Stomach smooth muscle (tissue), 2 donors: ENCODE measurements at regions not wholly inside any gene's neighbourhood (a gene's known extent, or its start where the extent isn't known, plus 50 kb on each side); places are given as distances from the start of the nearest gene placed in this dataset.
"Not testable (repeated sequence)": the region's sequence is repeated elsewhere in the genome, so short reads cannot be mapped to it uniquely, and the experiment has no call there.

Experiments used
- H3K27ac ChIP-seq: one replicate; pipeline ENCODE4 v1.7.0; 2013; ENCODE audit warnings: mild to moderate bottlenecking, low read length, inconsistent platforms
- H3K27me3 ChIP-seq, 2 donors: one replicate each; pipeline ENCODE4 v1.7.0; 2013; ENCODE audit warnings: low read length in 2 of 2; ENCODE audit not compliant: insufficient read depth in 2 of 2, control insufficient read depth in 1 of 2
- H3K36me3 ChIP-seq, 2 donors: one replicate each; pipeline ENCODE4 v1.7.0; 2013; ENCODE audit warnings: low read length in 2 of 2; ENCODE audit not compliant: control insufficient read depth in 2 of 2, insufficient read depth in 2 of 2
- H3K4me1 ChIP-seq: one replicate; pipeline ENCODE4 v1.7.0; 2013; ENCODE audit warnings: low read length; ENCODE audit not compliant: control insufficient read depth, insufficient read depth
- H3K4me3 ChIP-seq, 2 donors: one replicate each; pipeline ENCODE4 v1.7.0; 2013; ENCODE audit warnings: low read length in 2 of 2
- H3K9ac ChIP-seq, 2 donors: one replicate each; pipeline ENCODE4 v1.7.0; 2013; ENCODE audit warnings: low read length in 2 of 2, mild to moderate bottlenecking in 1 of 2
- H3K9me3 ChIP-seq, 2 donors: one replicate each; pipeline ENCODE4 v1.7.0; 2013; ENCODE audit warnings: low read length in 2 of 2; ENCODE audit not compliant: control insufficient read depth in 2 of 2
- donor health status: healthy.
- donor health status: Pancreatic carcinoma.

GRCh38 chr10:22086730-22087401, 83.3 kb upstream of the DNAJC1 start:
- Histone ChIP-seq H3K27ac (no peak overlapping the region), H3K4me1 (peaks cover 3% of the 10 kb centered on the region), H3K9me3 (no peaks in the 10 kb centered on the region), H3K36me3 (no peaks in the 10 kb centered on the region), H3K9ac (no peak overlapping the region), H3K4me3 (peak overlapping the region; percentile 15 to 36), H3K27me3 (no peaks in the 10 kb centered on the region)

DNA sequence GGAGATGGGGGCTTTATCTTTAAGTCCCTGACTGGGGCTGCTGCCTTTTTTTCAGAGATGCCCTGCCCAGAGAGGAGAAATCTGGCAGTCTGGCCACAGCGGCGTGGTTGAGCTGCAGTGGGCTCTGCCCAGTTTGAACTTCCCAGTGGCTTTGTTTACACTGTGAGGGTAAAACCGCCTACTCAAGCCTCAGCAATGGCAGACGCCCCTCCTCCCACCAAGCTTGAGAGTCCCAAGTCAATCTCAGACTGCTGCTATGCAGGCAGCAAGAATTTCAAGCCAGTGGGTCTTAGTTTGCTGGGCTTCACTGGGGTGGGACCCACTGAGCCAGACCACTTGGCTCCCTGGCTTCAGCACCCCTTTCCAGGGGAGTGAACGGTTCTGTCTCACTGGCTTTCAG, 76.4 kb upstream of the DNAJC1 start:
- not testable (repeated sequence) for H3K9ac ChIP-seq, H3K9me3 ChIP-seq, H3K4me3 ChIP-seq, H3K4me1 ChIP-seq, H3K36me3 ChIP-seq, H3K27me3 ChIP-seq, H3K27ac ChIP-seq

- Histone ChIP-seq H3K9ac (no peak overlapping the region), H3K4me1 (no peaks in the 10 kb centered on the region), H3K4me3 (no peak overlapping the region), H3K9me3 (peaks cover 6 to 7% of the 10 kb centered on the region in 2 donors), H3K27ac (no peak overlapping the region), H3K27me3 (no peaks in the 10 kb centered on the region), H3K36me3 (no peaks in the 10 kb centered on the region)
Observed at GRCh38 chr10:22071332-22071731, 67.8 kb upstream of the DNAJC1 start.

- Histone ChIP-seq H3K9me3 (peaks cover 4% of the 10 kb centered on the region in 2 donors), H3K27ac (no peak overlapping the region), H3K4me1 (no peaks in the 10 kb centered on the region), H3K4me3 (no peak overlapping the region), H3K9ac (no peak overlapping the region), H3K27me3 (no peaks in the 10 kb centered on the region), H3K36me3 (no peaks in the 10 kb centered on the region)
Observed at GRCh38 chr10:22067091-22067490, 63.6 kb upstream of the DNAJC1 start.

- not testable (repeated sequence) for H3K27ac ChIP-seq, H3K4me3 ChIP-seq, H3K4me1 ChIP-seq, H3K9me3 ChIP-seq, H3K27me3 ChIP-seq, H3K36me3 ChIP-seq, H3K9ac ChIP-seq
Observed at GRCh38 chr10:22060984-22061383, 57.5 kb upstream of the DNAJC1 start.

DNA sequence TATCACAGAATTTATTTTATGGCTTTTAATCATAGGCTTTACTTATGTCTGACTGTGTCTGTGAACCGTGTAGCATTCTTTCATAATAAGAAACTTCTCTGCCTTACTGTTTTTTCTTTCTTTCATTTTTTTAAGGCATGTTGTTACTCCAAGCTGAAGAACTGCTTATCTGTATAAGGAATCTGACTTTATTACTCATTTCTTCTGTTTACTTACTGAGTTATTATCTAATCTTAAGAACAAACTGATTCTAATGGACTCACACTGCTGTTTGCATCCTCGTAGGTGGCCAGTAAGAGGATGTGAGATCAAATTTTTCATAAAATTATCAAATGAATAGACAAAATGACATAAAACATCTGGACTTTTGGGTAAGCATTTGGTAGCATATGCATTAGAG, 54.7 kb upstream of the DNAJC1 start:
- Histone ChIP-seq H3K27ac (no peak overlapping the region), H3K9ac (no peak overlapping the region), H3K36me3 (no peaks in the 10 kb centered on the region), H3K4me3 (no peak overlapping the region), H3K9me3 (no peaks in the 10 kb centered on the region), H3K27me3 (no peaks in the 10 kb centered on the region), H3K4me1 (no peaks in the 10 kb centered on the region)

DNA sequence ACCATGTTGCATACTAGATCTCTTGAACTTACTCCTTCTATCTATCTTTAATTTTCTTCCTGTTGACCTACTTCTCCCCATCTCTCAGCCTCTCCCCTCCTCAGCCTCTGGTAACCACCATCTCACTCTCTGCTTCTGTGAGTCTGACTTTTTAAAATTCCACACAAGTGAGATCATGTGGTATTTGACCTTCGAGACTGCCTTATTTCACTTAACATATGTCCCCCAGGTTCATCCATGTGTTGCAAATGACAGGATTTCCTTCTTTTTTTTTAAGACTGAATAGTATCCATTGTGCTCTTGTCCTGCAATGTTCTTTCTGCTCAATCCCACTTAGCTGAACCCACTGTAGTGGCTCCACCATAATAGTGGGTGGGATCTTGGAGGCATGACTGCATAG, 51.4 kb upstream of the DNAJC1 start:
- H3K9ac ChIP-seq = no peak overlapping the region
- no peaks in the 10 kb centered on the region for H3K36me3 ChIP-seq
- H3K27me3 ChIP-seq = no peaks in the 10 kb centered on the region
- no peak overlapping the region for H3K27ac ChIP-seq
- no peaks in the 10 kb centered on the region for H3K9me3 ChIP-seq
- H3K4me3 ChIP-seq = no peak overlapping the region
- no peaks in the 10 kb centered on the region for H3K4me1 ChIP-seq
